CD4-positive, alpha-beta T cell treated with Interleukin-17A for 1 hour (primary cell): ENCODE measurements at regions not wholly inside any gene's neighbourhood (a gene's known extent, or its start where the extent isn't known, plus 50 kb on each side); places are given as distances from the start of the nearest gene placed in this dataset.

Experiments used
- DNase-seq: peaks from one replicate; pipeline ENCODE4 v3.0.0-alpha.2; 2020

GRCh38 chr13:34046457-34046856 is 228.5 kb downstream of the RFC3 start:
- DNase-seq, result no peak

- no peak for DNase-seq
Measured at GRCh38 chr13:34048652-34049051, 230.7 kb downstream of the RFC3 start.

- DNase-seq, result no peak
Measured at GRCh38 chr13:34056733-34057258, 238.8 kb downstream of the RFC3 start.

- no peak for DNase-seq
Measured at GRCh38 chr13:34064456-34065205, 246.7 kb downstream of the RFC3 start.

GRCh38 chr13:34065928-34066327 is 248.0 kb downstream of the RFC3 start:
- no peak for DNase-seq

- DNase-seq, result no peak
Measured at GRCh38 chr13:34066344-34066743, 248.4 kb downstream of the RFC3 start.

- no peak for DNase-seq
Measured at GRCh38 chr13:34070006-34070405, 252.1 kb downstream of the RFC3 start.

GRCh38 chr13:34070544-34071303 is 252.8 kb downstream of the RFC3 start:
- DNase-seq, result no peak

- DNase-seq, result no peak
Measured at GRCh38 chr13:34076319-34076718, 258.4 kb downstream of the RFC3 start.

GRCh38 chr13:34076943-34077703 is 259.2 kb downstream of the RFC3 start:
- DNase-seq, result no peak

GRCh38 chr13:34078334-34078999 is 260.5 kb downstream of the RFC3 start:
- no peak for DNase-seq

GRCh38 chr13:34085204-34085603 is 267.3 kb downstream of the RFC3 start:
- no peak for DNase-seq

GRCh38 chr13:34086281-34086680 is 268.3 kb downstream of the RFC3 start:
- no peak for DNase-seq

- no peak for DNase-seq
Measured at GRCh38 chr13:34087791-34088190, 269.8 kb downstream of the RFC3 start.

GRCh38 chr13:34103854-34104253 is 285.9 kb downstream of the RFC3 start:
- no peak for DNase-seq

GRCh38 chr13:34104853-34105252 is 286.9 kb downstream of the RFC3 start:
- no peak for DNase-seq

GRCh38 chr13:34107806-34108205 is 289.9 kb downstream of the RFC3 start:
- no peak for DNase-seq

GRCh38 chr13:34108410-34108809 is 290.5 kb downstream of the RFC3 start:
- no peak for DNase-seq

- DNase-seq, result no peak
Measured at GRCh38 chr13:34114581-34114980, 296.6 kb downstream of the RFC3 start.

GRCh38 chr13:34116651-34117050 is 298.7 kb downstream of the RFC3 start:
- no peak for DNase-seq

GRCh38 chr13:34124666-34125306 is 306.8 kb downstream of the RFC3 start:
- DNase-seq, result no peak

GRCh38 chr13:34127523-34127922 is 309.6 kb downstream of the RFC3 start:
- no peak for DNase-seq
